Calu3 (cell line): ENCODE measurements at regions not wholly inside any gene's neighbourhood (a gene's known extent, or its start where the extent isn't known, plus 50 kb on each side); places are given as distances from the start of the nearest gene placed in this dataset.

Experiments
- BruUV-seq: library from RNA; stranded (reverse); fragments of 400-500 nt; replicated peaks from 2 replicates; lab custom pipeline; 2021; lab: Mats Ljungman, UMichigan
- CTCF ChIA-PET: fragments of 300-600 bp; sonication (Branson Sonifier 250); formaldehyde crosslinking; loops from one replicate; lab custom pipeline; 2022; ENCODE audit warnings: antibody characterized with exemption; lab: Charles Lee
- DNase-seq: peaks from one replicate; pipeline ENCODE4 v3.0.0; 2022
- H3K27ac Mint-ChIP-seq: one replicate; pipeline ENCODE4 v1.8.0; 2022; ENCODE audit warnings: mixed read lengths; ENCODE audit not compliant: unreplicated experiment
- H3K27me3 Mint-ChIP-seq: one replicate; pipeline ENCODE4 v1.8.0; 2022; ENCODE audit warnings: mixed read lengths; ENCODE audit not compliant: unreplicated experiment
- H3K36me3 Mint-ChIP-seq: one replicate; pipeline ENCODE4 v1.8.0; 2022; ENCODE audit warnings: mild to moderate bottlenecking, moderate library complexity, mixed read lengths; ENCODE audit not compliant: insufficient read depth, unreplicated experiment
- H3K4me1 Mint-ChIP-seq: one replicate; pipeline ENCODE4 v1.8.0; 2022; ENCODE audit warnings: mild to moderate bottlenecking, low read depth, mixed read lengths; ENCODE audit not compliant: unreplicated experiment
- H3K4me3 Mint-ChIP-seq: one replicate; pipeline ENCODE4 v1.8.0; 2022; ENCODE audit warnings: mild to moderate bottlenecking, low read depth, moderate library complexity, mixed read lengths; ENCODE audit not compliant: unreplicated experiment
- H3K9me3 Mint-ChIP-seq: one replicate; pipeline ENCODE4 v1.8.0; 2022; ENCODE audit warnings: low read depth, mixed read lengths; ENCODE audit not compliant: unreplicated experiment
- CTCF ChIP-seq: fragments of 200-600 bp; IDR thresholded peaks from one replicate; pipeline ENCODE4 v1.8.0; 2022; ENCODE audit warnings: antibody characterized with exemption; ENCODE audit not compliant: unreplicated experiment
- intact Hi-C: fragments of 100-400 bp; cut with micrococcal nuclease; formaldehyde crosslinking; loops from one replicate; pipeline ENCODE4 v1.10.0; 2022; ENCODE audit not compliant: unreplicated experiment

GRCh38 chr16:79287424-79287917 is 313.1 kb downstream of the MAF start:
- Mint-ChIP-seq H3K27ac (no peak overlapping the region), H3K4me1 (no peaks in the 10 kb centered on the region), H3K4me3 (no peak overlapping the region), H3K27me3 (peaks cover 43% of the 10 kb centered on the region), H3K9me3 (peaks cover 3% of the 10 kb centered on the region), H3K36me3 (no peaks in the 10 kb centered on the region)
- TF ChIP-seq CTCF = no peak
- no peak for DNase-seq
- no TSS peak for BruUV-seq
- CTCF ChIA-PET = no interaction called here
- intact Hi-C loops = no loop called here

GRCh38 chr16:79286646-79287423 is 313.7 kb downstream of the MAF start:
- peaks cover 3% of the 10 kb centered on the region for H3K9me3 Mint-ChIP-seq
- no peaks in the 10 kb centered on the region for H3K4me1 Mint-ChIP-seq
- H3K27me3 Mint-ChIP-seq = peaks cover 37% of the 10 kb centered on the region
- H3K36me3 Mint-ChIP-seq = no peaks in the 10 kb centered on the region
- intact Hi-C loops = no loop called here
- no peak overlapping the region for H3K27ac Mint-ChIP-seq
- DNase-seq = no peak
- TF ChIP-seq CTCF = no peak
- CTCF ChIA-PET = no interaction called here
- no TSS peak for BruUV-seq
- H3K4me3 Mint-ChIP-seq = no peak overlapping the region

- no TSS peak for BruUV-seq
- CTCF ChIA-PET = no interaction called here
- peaks cover 45% of the 10 kb centered on the region for H3K27me3 Mint-ChIP-seq
Observed at GRCh38 chr16:79284766-79285165, 315.8 kb downstream of the MAF start.

GRCh38 chr16:79283578-79283977 is 317.0 kb downstream of the MAF start:
- no peak for TF ChIP-seq CTCF
- H3K27me3 Mint-ChIP-seq = peaks cover 44% of the 10 kb centered on the region
- no peak for DNase-seq
- no TSS peak for BruUV-seq
- no peaks in the 10 kb centered on the region for H3K36me3 Mint-ChIP-seq
- CTCF ChIA-PET = no interaction called here
- H3K27ac Mint-ChIP-seq = no peak overlapping the region
- H3K4me1 Mint-ChIP-seq = no peaks in the 10 kb centered on the region
- H3K9me3 Mint-ChIP-seq = peaks cover 6% of the 10 kb centered on the region
- no peak overlapping the region for H3K4me3 Mint-ChIP-seq
- intact Hi-C loops = no loop called here

More at GRCh38 chr16:79284766-79285165, 315.8 kb downstream of the MAF start:
- DNase-seq = no peak
- H3K27ac Mint-ChIP-seq = no peak overlapping the region
- no peak for TF ChIP-seq CTCF
- intact Hi-C loops = no loop called here
- no peaks in the 10 kb centered on the region for H3K4me1 Mint-ChIP-seq
- H3K4me3 Mint-ChIP-seq = no peak overlapping the region
- no peaks in the 10 kb centered on the region for H3K36me3 Mint-ChIP-seq
- peaks cover 6% of the 10 kb centered on the region for H3K9me3 Mint-ChIP-seq
